HFF-Myc (cell line): ENCODE measurements at regions not wholly inside any gene's neighbourhood (a gene's known extent, or its start where the extent isn't known, plus 50 kb on each side); places are given as distances from the start of the nearest gene placed in this dataset.

Experiments
- DNase-seq: peaks from one replicate; pipeline ENCODE4 v3.0.0-alpha.2; 2011; ENCODE audit warnings: low read depth; ENCODE audit errors: extremely low read depth
- H3K4me3 ChIP-seq: replicated peaks from 2 replicates; pipeline ENCODE4 v1.5.1; 2011; ENCODE audit warnings: low read depth, mild to moderate bottlenecking, control low read depth, low read length
- CTCF ChIP-seq: IDR thresholded peaks from 2 replicates; pipeline ENCODE4 v1.5.1; 2012; ENCODE audit warnings: mild to moderate bottlenecking, low read depth, low read length, control low read depth; ENCODE audit errors: missing control alignments

- no peak overlapping the region for H3K4me3 ChIP-seq
- TF ChIP-seq CTCF = no peak
- no peak for DNase-seq
Measured at GRCh38 chr10:28808693-28809092, 131.4 kb downstream of the BAMBI start.

- no peak for DNase-seq
- no peak overlapping the region for H3K4me3 ChIP-seq
Measured at GRCh38 chr10:28810057-28810870, 132.9 kb downstream of the BAMBI start.

GRCh38 chr10:28811639-28812349 lies 134.5 kb downstream of the BAMBI start:
- no peak for DNase-seq
- TF ChIP-seq CTCF = no peak
- no peak overlapping the region for H3K4me3 ChIP-seq

More at GRCh38 chr10:28810057-28810870, 132.9 kb downstream of the BAMBI start:
- no peak for TF ChIP-seq CTCF

GRCh38 chr10:28812384-28813372 lies 135.4 kb downstream of the BAMBI start:
- TF ChIP-seq CTCF = no peak
- no peak for DNase-seq

GRCh38 chr10:28815681-28816080 lies 138.4 kb downstream of the BAMBI start:
- no peak for TF ChIP-seq CTCF
- no peak for DNase-seq

More at GRCh38 chr10:28812384-28813372, 135.4 kb downstream of the BAMBI start:
- no peak overlapping the region for H3K4me3 ChIP-seq

GRCh38 chr10:28822719-28823464 lies 145.6 kb downstream of the BAMBI start:
- DNase-seq = no peak
- no peak overlapping the region for H3K4me3 ChIP-seq
- no peak for TF ChIP-seq CTCF

More at GRCh38 chr10:28815681-28816080, 138.4 kb downstream of the BAMBI start:
- no peak overlapping the region for H3K4me3 ChIP-seq
